ENCODE measurements at regions not wholly inside any gene's neighbourhood (a gene's known extent, or its start where the extent isn't known, plus 50 kb on each side); places are given as distances from the start of the nearest gene placed in this dataset.
"Not testable (repeated sequence)": the region's sequence is repeated elsewhere in the genome, so short reads cannot be mapped to it uniquely, and the experiment has no call there.

DNA sequence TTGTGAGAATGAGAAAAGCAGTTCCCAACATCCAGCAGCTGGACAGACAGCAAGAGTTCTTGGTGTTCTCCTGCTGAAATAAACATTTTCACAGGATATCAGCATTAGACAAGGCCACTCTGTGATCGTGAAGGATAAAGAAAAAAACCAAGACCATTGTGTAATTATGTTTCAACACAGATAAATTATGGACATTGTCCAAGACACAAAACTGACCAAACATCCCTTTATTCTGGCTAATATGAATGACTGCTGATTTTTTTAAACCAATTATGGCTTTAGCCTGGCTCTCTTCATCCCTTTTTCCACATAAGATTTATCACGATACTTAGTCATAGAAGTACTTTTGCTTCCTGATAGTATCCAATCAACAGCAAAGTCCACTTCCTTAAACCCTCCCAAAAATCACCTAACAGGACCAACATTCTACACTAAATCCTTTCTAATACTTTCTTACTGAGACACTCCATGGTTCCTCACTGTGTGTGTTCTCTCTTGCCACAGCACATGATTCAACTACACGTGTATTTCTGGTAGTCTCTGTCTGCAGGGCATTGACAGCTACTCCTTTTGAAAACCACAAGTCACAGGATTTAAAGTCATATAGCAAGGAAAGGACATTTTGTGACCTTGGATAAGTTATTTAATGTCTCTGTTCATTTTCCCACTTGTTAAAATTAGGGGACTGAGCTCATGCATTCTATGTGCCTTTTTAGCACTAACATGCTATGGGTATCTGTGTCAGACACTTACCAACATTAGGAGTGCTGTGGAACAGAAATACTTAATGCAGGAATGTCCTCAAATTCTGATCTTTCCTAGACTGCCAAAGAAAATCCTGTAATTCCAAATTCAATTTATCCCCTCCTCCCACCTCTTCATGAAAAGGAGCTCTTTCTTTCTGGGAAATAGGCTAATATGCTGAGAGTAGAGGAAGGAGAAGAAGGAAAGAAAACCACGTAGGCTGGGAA is 137.2 kb upstream of the PGRMC2 start:
- Histone ChIP-seq H3K4me3 (ENCODE audit: low read depth, low read length) (no peak overlapping the region), H3K4me1 (ENCODE audit: control insufficient read depth, insufficient read depth, low read length) (no peaks in the 10 kb centered on the region), H3K36me3 (ENCODE audit: control insufficient read depth in 2 of 2, insufficient read depth in 1 of 2, low read length in 2 of 2) (no peaks in the 10 kb centered on the region), H3K9me3 (ENCODE audit: control insufficient read depth, insufficient read depth, low read depth, low read length) (no peaks in the 10 kb centered on the region), H3K27ac (ENCODE audit: extremely low read depth, low read depth, low read length) (no peak overlapping the region)
- ChIA-PET CTCF (interaction anchor here (0.6 to 0.8 kb wide), 2 partner anchors 229 to 1704 kb away, joined by 3 to 4 read pairs; no protein-coding TSS in a partner anchor), POLR2A (no interaction called here)
- TF ChIP-seq SP7 (tag by site-specific recombination; IDR thresholded peaks at IDR 0.05) (no peak), ZNF629 (tag by site-specific recombination; IDR thresholded peaks at IDR 0.05) (no peak), ZNF211 (tag by site-specific recombination; IDR thresholded peaks at IDR 0.05; ENCODE audit: low read depth) (no peak), ZNF747 (tag by site-specific recombination; IDR thresholded peaks at IDR 0.05) (no peak), KLF1 (tag by site-specific recombination; IDR thresholded peaks at IDR 0.05) (no peak)
- TF ChIP-seq, protein P1, sequence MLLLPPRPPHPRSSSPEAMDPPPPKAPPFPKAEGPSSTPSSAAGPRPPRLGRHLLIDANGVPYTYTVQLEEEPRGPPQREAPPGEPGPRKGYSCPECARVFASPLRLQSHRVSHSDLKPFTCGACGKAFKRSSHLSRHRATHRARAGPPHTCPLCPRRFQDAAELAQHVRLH (tag by site-specific recombination; IDR thresholded peaks at IDR 0.05): no peak
- TF ChIP-seq, protein P2, sequence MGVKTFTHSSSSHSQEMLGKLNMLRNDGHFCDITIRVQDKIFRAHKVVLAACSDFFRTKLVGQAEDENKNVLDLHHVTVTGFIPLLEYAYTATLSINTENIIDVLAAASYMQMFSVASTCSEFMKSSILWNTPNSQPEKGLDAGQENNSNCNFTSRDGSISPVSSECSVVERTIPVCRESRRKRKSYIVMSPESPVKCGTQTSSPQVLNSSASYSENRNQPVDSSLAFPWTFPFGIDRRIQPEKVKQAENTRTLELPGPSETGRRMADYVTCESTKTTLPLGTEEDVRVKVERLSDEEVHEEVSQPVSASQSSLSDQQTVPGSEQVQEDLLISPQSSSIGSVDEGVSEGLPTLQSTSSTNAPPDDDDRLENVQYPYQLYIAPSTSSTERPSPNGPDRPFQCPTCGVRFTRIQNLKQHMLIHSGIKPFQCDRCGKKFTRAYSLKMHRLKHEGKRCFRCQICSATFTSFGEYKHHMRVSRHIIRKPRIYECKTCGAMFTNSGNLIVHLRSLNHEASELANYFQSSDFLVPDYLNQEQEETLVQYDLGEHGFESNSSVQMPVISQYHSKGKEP (tag by site-specific recombination; IDR thresholded peaks at IDR 0.05): no peak
- TF ChIP-seq, protein P3, sequence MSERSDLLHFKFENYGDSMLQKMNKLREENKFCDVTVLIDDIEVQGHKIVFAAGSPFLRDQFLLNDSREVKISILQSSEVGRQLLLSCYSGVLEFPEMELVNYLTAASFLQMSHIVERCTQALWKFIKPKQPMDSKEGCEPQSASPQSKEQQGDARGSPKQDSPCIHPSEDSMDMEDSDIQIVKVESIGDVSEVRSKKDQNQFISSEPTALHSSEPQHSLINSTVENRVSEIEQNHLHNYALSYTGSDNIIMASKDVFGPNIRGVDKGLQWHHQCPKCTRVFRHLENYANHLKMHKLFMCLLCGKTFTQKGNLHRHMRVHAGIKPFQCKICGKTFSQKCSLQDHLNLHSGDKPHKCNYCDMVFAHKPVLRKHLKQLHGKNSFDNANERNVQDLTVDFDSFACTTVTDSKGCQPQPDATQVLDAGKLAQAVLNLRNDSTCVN (tag by site-specific recombination; optimal IDR thresholded peaks at IDR 0.05): no peak

DNA sequence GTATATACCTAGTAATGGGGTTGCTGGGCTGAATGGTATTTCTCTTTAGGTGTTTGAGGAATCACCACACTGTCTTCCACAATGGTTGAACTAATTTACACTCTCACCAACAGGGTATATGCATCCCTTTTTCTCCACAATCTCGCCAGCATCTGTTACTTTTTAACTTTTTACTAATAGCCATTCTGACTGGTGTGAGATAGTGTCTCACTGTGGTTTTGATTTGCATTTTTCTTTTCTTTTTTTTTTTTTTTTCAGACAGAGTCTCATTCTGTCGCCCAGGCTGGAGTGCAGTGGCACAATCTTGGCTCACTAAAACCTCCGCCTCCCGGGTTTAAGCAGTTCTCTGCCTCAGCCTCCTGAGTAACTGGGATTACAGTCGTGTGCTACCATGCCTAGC is 134.7 kb upstream of the PGRMC2 start:
- CTCF ChIA-PET: interaction anchor here (0.6 to 0.7 kb wide), 2 partner anchors 140 to 232 kb away, joined by 3 to 5 read pairs; no protein-coding TSS in a partner anchor
- H3K9me3 ChIP-seq (ENCODE audit: control insufficient read depth, insufficient read depth, low read depth, low read length); POLR2A ChIA-PET; H3K4me1 ChIP-seq (ENCODE audit: control insufficient read depth, insufficient read depth, low read length); H3K4me3 ChIP-seq (ENCODE audit: low read depth, low read length); H3K27ac ChIP-seq (ENCODE audit: extremely low read depth, low read depth, low read length); H3K36me3 ChIP-seq (ENCODE audit: control insufficient read depth in 2 of 2, insufficient read depth in 1 of 2, low read length in 2 of 2): not testable (repeated sequence)

DNA sequence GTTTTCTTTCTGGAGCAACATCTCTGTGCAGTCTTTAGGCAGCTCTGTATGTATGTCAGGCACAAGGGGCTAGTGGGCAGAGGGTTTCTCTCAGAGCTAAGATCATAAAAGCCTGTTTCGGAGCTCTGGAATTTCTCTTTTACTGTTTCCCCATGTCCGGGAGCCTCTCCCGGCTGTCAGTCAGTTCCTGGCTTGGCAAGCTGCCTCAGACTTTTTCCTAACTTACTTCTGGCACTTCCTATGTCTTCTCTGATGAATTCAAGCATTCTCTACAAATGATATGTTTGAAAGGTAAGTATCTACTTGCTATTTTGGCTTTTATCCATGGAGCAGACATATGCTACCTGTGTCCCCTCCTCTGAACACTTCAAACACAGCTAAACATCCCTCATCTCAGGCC is 129.3 kb upstream of the PGRMC2 start:
- H3K4me3 ChIP-seq (ENCODE audit: low read depth, low read length): no peak overlapping the region
- no peaks in the 10 kb centered on the region for H3K9me3 ChIP-seq (ENCODE audit: control insufficient read depth, insufficient read depth, low read depth, low read length)
- no peaks in the 10 kb centered on the region for H3K4me1 ChIP-seq (ENCODE audit: control insufficient read depth, insufficient read depth, low read length)
- H3K27ac ChIP-seq (ENCODE audit: extremely low read depth, low read depth, low read length): no peak overlapping the region
- ChIA-PET CTCF (no interaction called here), POLR2A (no interaction called here)
- no peaks in the 10 kb centered on the region for H3K36me3 ChIP-seq (ENCODE audit: control insufficient read depth in 2 of 2, insufficient read depth in 1 of 2, low read length in 2 of 2)
- TF ChIP-seq KLF7 (tag by site-specific recombination; IDR thresholded peaks at IDR 0.05; ENCODE audit: borderline replicate concordance) (no peak), ZNF266 (tag by site-specific recombination; IDR thresholded peaks at IDR 0.05; ENCODE audit: low read depth) (no peak), YY1 (tag by site-specific recombination; IDR thresholded peaks at IDR 0.05) (no peak), ZNF146 (tag by site-specific recombination; IDR thresholded peaks at IDR 0.05) (no peak), ZFP37 (tag by site-specific recombination; IDR thresholded peaks at IDR 0.05) (no peak), ZNF791 (tag by site-specific recombination; IDR thresholded peaks at IDR 0.05) (no peak), ZNF138 (tag by site-specific recombination; IDR thresholded peaks at IDR 0.05; ENCODE audit: borderline replicate concordance) (no peak)
- TF ChIP-seq, protein P4, sequence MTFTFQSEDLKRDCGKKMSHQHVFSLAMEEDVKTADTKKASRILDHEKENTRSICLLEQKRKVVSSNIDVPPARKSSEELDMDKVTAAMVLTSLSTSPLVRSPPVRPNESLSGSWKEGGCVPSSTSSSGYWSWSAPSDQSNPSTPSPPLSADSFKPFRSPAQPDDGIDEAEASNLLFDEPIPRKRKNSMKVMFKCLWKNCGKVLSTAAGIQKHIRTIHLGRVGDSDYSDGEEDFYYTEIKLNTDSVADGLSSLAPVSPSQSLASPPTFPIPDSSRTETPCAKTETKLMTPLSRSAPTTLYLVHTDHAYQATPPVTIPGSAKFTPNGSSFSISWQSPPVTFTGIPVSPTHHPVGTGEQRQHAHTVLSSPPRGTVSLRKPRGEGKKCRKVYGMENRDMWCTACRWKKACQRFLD (tag by site-specific recombination; IDR thresholded peaks at IDR 0.05): no peak
- TF ChIP-seq, protein P5, sequence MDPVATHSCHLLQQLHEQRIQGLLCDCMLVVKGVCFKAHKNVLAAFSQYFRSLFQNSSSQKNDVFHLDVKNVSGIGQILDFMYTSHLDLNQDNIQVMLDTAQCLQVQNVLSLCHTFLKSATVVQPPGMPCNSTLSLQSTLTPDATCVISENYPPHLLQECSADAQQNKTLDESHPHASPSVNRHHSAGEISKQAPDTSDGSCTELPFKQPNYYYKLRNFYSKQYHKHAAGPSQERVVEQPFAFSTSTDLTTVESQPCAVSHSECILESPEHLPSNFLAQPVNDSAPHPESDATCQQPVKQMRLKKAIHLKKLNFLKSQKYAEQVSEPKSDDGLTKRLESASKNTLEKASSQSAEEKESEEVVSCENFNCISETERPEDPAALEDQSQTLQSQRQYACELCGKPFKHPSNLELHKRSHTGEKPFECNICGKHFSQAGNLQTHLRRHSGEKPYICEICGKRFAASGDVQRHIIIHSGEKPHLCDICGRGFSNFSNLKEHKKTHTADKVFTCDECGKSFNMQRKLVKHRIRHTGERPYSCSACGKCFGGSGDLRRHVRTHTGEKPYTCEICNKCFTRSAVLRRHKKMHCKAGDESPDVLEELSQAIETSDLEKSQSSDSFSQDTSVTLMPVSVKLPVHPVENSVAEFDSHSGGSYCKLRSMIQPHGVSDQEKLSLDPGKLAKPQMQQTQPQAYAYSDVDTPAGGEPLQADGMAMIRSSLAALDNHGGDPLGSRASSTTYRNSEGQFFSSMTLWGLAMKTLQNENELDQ (tag by site-specific recombination; IDR thresholded peaks at IDR 0.05; ENCODE audit: low read depth): no peak
- TF ChIP-seq, protein P6, sequence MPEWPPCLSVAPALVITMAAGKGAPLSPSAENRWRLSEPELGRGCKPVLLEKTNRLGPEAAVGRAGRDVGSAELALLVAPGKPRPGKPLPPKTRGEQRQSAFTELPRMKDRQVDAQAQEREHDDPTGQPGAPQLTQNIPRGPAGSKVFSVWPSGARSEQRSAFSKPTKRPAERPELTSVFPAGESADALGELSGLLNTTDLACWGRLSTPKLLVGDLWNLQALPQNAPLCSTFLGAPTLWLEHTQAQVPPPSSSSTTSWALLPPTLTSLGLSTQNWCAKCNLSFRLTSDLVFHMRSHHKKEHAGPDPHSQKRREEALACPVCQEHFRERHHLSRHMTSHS (tag by site-specific recombination; IDR thresholded peaks at IDR 0.05): no peak
- TF ChIP-seq, protein P7, sequence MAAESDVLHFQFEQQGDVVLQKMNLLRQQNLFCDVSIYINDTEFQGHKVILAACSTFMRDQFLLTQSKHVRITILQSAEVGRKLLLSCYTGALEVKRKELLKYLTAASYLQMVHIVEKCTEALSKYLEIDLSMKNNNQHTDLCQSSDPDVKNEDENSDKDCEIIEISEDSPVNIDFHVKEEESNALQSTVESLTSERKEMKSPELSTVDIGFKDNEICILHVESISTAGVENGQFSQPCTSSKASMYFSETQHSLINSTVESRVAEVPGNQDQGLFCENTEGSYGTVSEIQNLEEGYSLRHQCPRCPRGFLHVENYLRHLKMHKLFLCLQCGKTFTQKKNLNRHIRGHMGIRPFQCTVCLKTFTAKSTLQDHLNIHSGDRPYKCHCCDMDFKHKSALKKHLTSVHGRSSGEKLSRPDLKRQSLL (tag by site-specific recombination; IDR thresholded peaks at IDR 0.05): no peak
- TF ChIP-seq, protein P8, sequence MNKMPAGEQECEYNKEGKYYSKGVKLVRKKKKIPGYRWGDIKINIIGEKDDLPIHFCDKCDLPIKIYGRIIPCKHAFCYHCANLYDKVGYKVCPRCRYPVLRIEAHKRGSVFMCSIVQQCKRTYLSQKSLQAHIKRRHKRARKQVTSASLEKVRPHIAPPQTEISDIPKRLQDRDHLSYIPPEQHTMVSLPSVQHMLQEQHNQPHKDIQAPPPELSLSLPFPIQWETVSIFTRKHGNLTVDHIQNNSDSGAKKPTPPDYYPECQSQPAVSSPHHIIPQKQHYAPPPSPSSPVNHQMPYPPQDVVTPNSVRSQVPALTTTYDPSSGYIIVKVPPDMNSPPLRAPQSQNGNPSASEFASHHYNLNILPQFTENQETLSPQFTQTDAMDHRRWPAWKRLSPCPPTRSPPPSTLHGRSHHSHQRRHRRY (tag by site-specific recombination; IDR thresholded peaks at IDR 0.05): no peak

Data from HEK293 (cell line).